ENCODE measurements at regions not wholly inside any gene's neighbourhood (a gene's known extent, or its start where the extent isn't known, plus 50 kb on each side); places are given as distances from the start of the nearest gene placed in this dataset.
A peak's percentile ranks its signal among the peaks of the same experiment; 100 is the strongest.
"Not testable (repeated sequence)": the region's sequence is repeated elsewhere in the genome, so short reads cannot be mapped to it uniquely, and the experiment has no call there.

DNA sequence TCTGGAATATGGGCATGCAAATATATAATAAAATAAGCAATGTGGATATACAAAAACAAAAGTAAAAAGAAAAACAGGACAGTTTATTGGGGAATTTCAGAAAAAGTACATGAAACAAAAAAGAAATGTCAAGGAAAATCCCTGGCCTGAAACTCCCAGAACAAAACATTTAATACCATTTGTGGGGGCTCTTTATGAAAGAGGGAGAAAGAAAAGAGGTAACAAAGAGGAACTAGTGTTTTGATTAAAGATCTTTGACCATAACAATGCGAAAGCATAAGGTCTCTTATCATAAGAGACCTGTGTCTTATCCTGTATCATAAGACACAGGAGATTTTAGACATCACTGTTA lies 88.6 kb upstream of the ARID1B start:
- DNase-seq: no peak

DNA sequence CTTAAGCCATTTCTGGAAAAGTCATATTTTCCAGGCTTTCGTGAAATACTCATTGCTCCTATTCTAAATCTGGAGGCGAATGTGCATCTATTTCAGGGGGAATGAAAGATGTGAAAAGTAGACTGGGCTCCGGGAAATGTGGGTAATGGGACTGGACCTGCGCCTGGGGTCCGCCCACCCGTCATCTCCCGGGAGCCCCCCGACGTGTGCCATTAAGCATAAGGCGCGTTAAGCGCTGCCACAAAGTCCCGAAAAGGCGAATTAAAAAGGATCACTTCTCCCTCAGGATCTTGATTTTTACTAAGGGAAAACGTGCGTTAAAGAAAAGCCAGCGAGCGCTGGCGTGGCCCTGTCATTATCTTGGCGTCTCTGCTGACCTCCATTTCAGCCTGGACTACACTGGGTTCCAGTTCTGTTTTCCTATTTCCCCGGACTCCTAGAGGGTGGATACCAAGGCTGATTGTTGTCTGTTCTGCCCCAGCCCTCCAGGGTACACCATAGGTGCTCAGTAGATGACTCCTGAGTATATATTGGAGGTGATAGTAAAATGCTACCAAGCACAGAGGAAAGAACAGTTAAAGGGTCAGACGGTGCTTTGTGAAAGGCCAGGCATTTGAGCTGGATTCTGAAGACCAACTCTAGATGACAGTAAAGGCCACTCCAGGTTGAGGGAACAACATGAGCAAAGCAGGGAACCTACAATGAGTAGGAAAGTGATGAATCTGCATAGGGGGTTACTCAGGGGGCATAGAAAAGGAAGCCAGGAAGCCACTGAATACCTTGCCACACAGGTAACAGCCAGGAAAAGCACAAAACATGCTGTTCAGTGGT lies 89.2 kb upstream of the ARID1B start:
- no peak for DNase-seq

DNA sequence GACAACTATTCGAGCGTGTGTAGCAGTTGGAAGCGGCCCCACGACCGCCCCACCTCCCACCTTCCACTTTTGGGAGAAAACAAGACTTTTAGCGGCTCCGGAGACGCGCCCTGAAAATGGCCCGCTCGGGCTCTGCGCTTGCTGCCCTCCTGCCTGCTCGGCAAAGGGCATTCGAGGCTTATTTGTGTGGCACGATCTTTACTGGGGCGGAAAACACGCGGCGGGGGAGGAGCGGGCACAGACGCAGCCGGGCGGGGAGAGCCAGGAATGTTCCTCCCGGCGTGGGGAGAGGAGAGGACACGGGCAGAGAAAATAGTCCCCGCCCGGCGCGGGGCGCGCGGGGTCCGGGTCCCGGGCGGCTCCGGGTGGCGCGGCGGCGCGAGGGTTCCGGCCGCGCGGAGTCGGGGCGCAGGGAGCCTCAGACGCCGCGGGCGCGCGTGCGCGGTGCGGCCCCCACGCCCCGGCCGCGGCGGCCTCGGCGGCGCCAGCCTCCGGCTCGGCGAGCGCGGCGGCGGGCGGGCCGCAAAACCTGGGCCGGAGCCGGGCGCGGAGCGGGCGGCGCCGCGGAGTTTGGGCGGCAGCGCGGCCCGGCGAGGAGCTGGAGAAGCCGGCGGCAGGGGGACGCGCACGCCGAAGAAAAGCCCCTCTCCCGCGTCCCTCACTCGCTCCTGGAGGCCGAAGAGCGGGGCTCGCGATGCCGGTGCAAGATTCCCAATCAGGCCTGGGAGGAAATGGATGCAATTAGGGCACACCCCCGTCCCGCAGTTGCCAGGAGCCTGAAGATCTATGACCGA lies 90.0 kb upstream of the ARID1B start:
- DNase-seq: peak; percentile 94

DNA sequence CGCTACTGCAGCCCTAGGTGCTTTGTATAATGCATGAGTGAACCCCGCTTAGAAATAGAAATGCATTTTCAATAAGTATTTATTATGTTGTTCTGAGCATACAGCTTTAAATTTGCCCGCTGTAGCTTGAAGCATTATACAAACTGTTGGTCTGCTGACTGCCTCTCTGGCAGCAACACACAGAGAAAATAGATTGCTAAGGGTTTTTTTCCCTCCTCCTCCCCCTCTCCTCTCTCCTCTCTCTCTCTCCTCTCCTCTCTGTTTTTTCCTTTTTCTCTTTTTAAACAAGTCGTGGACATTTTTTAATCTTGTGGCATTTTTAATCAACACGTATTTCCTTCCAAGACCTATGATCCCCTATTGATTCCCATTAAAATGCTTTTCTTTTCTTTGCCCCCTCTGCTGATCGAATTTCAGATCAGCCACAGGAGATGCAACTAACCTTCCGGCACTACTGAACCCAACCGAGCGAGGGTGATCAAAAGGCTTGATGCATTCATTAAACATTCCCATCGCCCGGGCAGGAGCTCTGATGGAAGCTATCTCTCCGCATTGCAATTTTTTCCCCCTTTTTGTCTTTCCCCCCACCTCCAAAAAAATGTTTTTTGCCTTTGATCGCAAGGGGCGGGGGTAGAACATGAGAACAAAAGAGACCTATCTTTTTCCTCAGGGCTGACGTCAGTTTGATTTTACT lies 90.7 kb upstream of the ARID1B start:
- DNase-seq: peak; percentile 91

DNA sequence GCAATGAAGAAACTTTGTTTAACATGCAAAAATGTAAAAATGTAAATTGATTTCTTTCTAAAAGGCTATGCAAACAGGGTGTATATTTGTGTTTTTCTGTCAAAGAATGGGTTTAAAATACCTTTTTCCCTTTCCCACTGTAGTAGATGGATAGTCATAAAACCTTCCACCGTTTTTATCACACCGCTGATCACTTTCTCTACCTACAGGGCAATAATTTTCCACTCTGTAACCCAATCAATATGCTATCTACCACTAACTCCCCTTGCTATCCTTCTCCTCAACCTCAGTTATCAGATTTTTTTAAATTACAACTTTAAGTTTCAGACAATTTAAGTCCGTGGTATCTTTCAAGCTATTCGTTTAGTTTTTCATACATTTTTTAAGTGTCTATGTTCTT lies 91.4 kb upstream of the ARID1B start:
- DNase-seq: no peak

DNA sequence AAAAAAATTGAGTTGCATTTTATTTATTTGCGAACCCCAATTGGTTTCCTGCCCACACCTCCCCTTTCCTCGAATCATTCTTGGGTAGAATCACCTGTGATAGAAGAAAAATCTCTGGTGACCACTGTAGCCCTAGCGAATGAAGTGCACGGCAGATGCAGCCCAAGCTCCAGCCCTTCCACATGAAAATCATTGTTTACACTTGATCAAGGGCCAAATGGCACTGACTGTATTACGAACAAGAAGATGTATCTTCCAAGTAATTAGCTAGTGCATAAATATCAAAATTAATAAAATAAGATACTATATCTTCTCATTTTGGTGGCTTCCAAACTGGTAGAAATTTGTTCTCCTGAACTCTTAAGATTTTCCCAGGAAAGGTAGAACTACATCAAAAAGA lies 93.4 kb upstream of the ARID1B start:
- no peak for DNase-seq

DNA sequence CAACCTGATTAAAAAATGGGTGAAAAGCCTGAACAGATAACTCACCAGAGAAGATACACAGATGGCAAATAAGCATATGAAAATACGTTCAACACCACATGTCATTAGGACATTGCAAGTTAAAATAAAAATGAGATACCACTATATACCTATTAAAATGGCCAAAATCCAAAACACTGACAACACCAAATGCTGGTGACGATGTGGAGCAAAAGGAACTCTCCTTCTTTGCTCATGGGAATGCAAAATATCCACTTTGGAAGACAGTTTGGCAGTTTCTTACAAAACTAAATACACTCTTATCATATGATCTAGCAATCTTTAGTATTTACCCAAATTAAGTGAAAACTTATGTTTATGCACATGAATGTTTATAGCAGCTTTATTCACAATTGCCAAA lies 100.5 kb upstream of the ARID1B start:
- DNase-seq: no peak

DNA sequence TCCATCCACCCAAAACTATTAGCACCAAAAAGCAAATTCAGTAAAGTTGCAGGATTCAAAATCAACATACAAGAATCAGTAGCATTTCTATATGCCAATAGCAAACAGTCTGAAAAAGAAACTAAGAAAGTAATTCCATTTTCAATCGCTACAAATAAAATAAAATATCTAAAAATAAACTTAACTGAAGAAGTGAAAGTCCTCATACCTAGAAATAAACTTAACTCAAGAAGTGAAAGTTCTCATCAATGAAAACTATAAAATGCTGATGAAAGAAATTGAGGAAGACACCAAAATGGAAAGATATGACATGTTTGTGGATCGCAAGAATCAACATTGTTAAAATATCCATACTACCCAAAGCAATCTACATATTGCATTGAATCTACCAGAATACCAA lies 103.0 kb upstream of the ARID1B start:
- DNase-seq: no peak

DNA sequence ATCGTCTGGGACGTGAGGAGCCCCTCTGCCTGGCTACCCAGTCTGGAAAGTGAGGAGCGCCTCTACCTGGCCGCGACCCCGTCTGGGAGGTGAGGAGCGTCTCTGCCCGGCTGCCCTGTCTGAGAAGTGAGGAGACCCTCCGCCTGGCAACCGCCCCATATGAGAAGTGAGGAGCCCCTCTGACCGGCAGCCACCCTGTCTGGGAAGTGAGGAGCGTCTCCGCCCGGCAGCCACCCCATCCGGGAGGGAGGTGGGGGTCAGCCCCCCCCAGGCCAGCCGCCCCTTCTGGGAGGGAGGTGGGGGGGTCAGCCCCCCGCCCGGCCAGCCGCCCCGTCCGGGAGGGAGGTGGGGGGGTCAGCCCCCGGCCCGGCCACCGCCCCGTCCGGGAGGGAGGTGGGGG lies 107.1 kb upstream of the ARID1B start:
- DNase-seq: not testable (repeated sequence)

DNA sequence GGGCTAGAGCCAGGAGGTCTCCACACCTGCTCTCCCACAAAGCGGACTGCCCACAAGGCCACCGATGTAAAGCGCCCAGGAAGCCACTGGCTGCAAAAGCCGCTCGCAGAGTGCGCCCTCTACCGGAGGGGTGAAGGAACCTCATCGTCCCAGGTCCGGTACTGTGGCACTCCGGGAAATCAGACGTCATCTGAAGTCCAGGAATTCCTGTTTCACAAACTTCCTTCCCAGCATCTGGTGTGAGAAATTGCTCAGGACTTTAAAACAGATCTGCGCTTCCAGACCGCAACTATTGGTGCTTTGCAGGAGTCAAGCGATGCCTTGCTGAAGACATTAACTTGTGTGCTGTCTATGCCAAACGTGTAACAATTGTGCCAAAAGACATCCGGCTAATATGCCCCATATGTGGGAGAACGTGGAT lies 115.1 kb upstream of the ARID1B start:
- DNase-seq: peak; percentile 15

DNA sequence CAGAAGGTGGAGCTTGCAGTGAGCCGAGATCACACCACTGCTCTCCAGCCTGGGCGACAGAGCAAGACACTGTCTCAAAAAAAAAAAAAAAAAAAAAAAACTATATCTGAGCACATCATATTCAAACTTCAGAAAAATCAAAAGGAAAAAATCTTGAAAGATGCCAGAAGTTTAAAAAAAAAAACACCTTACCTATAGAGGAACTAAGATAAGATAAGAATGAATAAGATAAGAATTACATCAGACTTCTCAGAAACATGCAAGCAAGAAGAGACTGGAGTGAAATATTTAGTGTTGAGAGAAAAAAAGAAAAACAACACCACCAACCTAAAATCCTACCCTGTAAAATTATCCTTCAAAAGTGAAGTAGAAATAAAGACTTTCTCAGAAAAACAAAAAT lies 116.8 kb upstream of the ARID1B start:
- DNase-seq: no peak

DNA sequence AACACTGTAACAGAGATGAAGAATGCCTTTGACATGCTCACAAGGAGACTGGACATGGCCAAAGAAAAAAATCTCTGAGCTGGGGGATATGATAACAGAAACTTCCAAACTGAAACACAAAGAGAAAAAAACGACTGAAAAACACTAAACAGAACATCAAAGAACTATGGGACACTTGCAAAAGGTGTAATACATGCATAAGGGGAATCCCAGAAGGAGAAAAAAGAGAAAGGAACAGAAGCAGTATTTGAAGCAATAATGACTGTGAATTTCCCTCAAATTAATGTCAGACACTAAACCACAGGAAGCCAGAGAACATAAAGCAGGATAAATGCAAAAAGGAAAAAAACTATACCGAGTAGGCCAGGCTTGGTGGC lies 117.4 kb upstream of the ARID1B start:
- DNase-seq: no peak

DNA sequence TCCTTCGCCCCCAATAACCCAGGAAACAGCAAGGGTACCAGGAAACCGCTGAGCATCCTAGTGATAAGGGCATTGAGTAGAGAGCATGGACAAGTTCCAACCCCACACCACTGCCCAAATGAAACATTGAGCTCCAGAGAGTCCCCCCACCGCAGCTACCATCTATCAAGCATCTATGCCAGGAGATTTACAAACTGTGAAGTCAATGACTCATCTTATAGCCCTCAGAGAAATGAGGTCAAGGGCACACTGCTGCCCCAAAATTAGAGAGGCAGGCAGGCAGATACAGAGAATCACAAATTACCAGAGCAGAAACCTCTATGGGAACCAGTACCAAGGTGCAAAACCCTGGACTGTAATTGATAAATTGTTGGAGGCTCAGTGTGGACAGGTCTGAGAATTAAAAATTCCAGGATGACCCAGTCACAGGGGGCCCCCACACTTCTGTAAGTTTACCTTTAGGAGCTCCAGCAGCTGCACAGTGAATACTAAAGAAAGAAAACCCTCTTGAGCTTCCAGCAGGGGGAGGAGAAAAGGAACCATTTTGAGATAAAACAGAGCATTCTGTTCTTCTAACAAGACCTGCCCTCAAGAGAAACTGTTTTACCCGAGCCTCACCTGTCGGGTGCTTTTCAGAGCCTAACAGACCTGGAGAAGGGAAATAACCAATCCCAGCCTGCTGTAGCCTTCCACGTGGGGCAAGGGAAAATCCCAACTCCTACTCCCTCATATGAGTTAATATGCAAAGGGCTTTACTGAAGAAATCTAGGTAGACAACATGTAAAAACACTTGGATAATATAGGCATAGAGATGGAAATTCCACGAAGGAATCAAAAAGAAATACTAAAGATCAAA lies 118.0 kb upstream of the ARID1B start:
- DNase-seq: no peak

DNA sequence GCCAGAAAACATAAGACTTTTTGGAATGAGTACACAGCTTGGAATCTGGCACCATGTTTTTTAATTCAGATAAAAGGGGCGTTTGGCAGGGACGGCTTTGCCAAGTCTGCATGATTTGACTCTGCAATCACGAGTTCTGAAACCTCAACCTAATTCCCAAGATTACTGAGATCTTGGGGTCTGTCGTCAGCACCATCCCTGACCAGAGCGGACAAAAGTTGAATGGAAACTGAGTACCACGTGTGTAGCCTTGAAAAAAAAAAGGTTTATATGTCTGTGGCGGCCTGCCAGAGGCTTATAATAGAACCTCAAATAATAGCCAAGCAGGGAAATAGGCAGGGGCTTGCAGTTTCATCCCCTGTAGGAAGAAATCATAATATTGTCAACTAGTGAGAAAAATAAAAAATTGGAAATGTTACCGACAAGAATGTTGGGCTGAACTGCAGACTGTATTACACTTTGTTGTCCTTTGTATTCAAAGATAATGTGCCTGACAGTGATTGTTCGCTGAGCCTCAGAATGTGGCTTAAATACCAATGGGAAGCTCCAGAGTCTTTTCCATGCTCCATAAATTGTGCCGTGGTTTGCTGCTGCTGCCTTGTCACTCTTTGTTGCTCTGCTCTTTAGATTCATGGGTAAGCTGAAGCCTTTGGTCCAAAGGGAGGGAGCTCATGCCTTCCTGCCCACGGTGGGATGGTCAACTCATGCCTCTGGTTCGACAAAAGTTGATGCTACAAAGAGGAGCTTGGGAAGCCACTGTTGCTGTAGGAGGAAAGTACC lies 118.8 kb upstream of the ARID1B start:
- DNase-seq: peak; percentile 68

DNA sequence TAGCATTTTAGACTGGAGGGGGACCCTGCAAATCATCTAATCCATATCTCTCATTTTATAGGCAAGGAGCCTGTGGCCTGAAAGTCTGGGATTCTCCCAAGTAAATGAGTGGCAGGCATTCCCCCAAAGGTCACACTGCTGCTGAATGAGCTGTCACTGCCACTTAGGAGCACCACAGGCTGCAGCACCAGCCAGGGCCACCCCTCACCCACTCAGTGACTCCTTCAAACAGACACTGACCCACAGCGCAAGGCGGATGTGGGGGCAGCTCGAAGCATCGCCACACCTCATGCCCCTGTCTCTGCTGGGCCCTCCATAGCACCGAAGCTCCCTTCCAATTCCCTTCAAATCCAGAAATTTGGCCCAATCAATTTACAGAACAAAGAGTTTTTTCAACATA lies 119.9 kb upstream of the ARID1B start:
- DNase-seq: no peak

DNA sequence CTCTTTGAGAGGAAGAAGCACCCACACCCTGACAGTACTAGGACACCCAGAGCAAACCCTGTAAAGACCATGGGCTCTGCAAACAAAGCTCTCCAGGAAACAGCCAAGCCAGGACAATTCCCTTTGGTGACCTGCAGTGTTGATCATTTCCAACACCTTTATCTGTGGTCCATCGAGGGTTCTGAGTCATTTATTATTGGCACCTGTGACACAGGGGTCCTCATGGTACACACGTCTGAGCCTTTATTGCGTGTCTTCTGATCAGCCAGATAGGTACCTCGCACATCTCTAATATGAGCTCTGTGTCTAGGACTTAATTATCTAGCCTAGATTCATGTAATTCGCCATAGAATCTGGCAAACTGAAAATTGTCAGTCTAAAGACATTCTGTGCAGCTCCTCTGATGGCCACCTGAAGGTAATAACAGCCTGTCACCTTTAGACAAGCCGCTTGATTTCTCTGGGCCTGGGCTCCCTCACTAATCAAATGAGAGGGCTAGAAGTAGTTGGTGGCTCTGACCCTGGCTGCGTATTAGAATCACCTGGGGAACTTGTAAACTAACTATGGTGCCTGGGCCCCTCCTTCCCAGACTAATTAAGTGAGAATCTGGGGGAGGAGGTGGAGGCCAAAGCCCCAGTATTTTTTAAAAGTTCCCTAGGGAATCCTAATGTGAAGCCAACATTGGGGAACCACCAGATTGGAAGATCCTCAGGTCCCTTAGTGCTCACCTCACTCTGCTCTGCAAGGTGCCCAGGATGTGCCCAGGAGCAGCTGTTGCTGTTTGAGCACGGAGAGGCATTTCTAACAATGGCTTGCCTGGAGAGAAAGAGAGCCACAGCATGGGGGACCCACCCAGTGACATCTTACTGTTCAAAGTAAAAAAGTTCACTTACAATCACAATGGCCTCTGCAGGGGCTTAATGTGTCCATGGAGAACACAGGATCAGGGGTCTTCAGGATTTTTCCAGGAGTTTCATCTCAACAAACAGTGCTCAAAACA lies 122.0 kb upstream of the ARID1B start:
- no peak for DNase-seq

DNA sequence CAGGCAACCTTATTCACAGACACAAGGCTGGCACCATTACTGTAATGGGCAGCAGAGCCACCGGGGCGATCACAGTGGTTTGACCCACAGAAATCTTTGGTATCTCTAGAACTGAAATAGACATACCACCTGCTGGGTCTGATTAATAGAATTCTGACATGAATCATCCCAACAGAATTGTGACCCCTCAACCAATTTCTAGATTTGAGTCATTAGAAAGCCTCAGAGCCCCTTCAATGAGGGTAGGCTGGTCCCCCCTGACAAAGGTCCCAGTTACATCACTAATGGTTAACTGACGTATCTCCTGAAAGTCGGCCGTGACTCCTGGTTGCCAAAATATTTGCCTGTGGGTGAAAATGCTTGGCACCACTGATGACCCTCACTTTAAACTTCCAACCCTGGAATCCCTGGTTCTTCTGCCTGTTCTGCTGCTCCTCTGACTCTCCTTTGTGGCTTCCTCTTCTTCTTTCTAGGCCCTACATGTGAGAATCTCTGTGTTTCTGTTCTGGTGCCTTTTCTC lies 124.9 kb upstream of the ARID1B start:
- no peak for DNase-seq

DNA sequence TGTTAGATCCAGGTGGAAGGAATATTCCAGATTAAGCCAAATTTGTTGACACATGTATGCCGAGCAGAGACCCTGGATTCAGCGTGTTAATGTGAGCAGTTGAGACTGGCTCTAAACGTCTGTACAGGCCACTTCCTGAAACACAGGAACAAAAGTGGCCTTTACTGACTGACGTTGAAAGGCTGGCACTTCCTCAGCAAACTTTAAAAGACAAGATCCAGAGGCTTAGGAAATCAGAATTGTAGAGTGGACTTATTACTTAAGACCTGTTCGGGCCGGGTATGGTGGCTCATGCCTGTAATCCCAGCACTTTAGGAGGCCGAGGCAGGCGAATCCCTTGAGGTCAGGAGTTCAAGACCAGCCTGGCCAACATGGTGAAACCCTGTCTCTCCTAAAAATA lies 125.7 kb upstream of the ARID1B start:
- no peak for DNase-seq

DNA sequence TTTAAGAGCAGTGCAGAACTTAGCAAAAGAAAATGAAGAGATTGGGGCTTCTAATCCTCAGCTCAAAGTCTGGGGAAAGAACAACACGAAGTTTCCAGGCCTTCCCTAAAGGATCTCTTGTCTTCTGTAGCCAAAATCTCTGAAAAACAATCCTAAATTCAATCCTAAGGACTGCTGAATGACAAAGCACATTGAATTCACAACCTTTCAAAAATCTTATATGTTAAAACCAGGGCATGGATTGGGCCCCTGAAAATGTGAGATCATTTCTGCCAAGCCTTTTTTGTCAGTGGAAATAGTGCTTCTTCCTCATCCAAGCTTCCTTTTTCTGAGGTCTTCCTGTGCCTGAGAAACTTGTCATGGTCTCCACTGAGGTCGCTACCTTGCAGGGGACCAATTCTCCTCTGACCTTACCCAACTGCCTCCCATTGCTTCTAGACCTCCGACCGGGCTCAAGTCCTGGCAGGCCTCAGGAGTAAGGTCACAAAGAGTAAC lies 126.2 kb upstream of the ARID1B start:
- no peak for DNase-seq

DNA sequence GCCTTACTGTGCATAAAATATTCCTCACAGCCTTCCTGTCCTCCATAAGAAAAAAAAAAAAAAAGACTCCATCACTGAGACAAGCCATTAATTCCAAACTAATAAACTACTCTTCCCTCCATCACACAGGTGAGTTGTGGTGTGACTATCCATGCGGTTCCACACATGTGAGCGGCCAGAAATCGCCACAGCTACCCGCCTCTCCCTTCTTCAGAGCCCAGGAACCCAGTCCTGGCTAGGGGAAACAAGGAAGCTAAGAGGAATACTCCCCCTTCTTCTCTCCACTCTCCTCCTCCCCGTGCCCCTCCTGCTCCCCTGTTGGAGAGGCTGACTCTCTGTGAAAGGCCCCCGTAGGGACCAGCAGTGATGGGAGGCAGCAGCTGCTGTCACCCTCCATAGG lies 128.6 kb upstream of the ARID1B start:
- no peak for DNase-seq

Data from tongue (tissue), 1 donor.